ENCODE measurements at regions not wholly inside any gene's neighbourhood (a gene's known extent, or its start where the extent isn't known, plus 50 kb on each side); places are given as distances from the start of the nearest gene placed in this dataset.
"Not testable (repeated sequence)": the region's sequence is repeated elsewhere in the genome, so short reads cannot be mapped to it uniquely, and the experiment has no call there.

DNA sequence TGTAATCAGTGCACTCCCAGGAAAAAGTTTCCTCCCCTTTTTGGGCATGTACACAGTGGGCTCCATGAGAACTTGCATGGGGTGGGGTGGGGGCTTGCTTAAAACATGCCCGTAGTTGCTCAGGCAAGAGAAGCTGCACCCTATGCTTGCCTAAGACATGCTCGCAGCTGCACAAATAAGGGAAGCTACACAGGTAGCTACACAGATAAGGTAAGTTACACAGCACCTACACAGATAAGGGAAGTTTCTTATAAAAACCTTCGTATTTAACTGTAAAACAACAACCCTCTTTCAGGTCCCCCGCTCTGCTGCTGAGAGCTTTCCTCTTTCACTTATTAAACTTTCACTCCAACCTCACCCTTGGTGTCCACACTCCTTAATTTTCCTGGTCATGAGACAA, 105.4 kb downstream of the TRIM69 start:
- H3K36me3 ChIP-seq (ENCODE audit: control insufficient read depth, insufficient read depth, low read length); DNase-seq (ENCODE audit: extremely low read depth in 1 of 4, low spot score in 3 of 4); H3K4me2 ChIP-seq (ENCODE audit: insufficient read depth, low read length); H3K79me2 ChIP-seq (ENCODE audit: control insufficient read depth, insufficient read depth, low read length); H3K4me3 ChIP-seq; H2AFZ ChIP-seq (ENCODE audit: low read depth, low read length); H3K4me1 ChIP-seq (replicated peaks in 1 of 2; ENCODE audit: control insufficient read depth in 2 of 2, insufficient read depth in 2 of 2, low read length in 2 of 2); H4K20me1 ChIP-seq (replicated peaks; ENCODE audit: control insufficient read depth, insufficient read depth, low read length); CTCF ChIA-PET (ENCODE audit: low intra/inter-chr PET ratio); H3K27ac ChIP-seq (ENCODE audit: extremely low read depth, low read depth, low read length); ATAC-seq; POLR2A ChIA-PET; BruUV-seq (replicated peaks); FAIRE-seq; H3K9me1 ChIP-seq (ENCODE audit: control insufficient read depth, insufficient read depth, low read length); H3K9ac ChIP-seq (ENCODE audit: insufficient read depth in 1 of 2, low read depth in 2 of 2, low read length in 2 of 2); H3K9me3 ChIP-seq (replicated peaks; ENCODE audit: control insufficient read depth, insufficient read depth, low read depth, low read length); H3K27me3 ChIP-seq (ENCODE audit: control insufficient read depth in 2 of 2, insufficient read depth in 2 of 2, low read length in 2 of 2): not testable (repeated sequence)
- in situ Hi-C loops (cut with MboI): loop anchor here (10.0 kb wide), 1 partner anchor 203 kb away; no protein-coding TSS in a partner anchor
- WGBS (ENCODE audit: insufficient coverage, low coverage, missing lambda C conversion rate): 31% methylated on average over 4 of the region's 4 CpGs
- intact Hi-C loops (cut with micrococcal nuclease): loop anchor here (10.0 kb wide), 2 partner anchors 47 to 127 kb away; partner anchors contain the start of genes B2M and PATL2

- intact Hi-C loops (cut with micrococcal nuclease): loop anchor here (10.0 kb wide), 2 partner anchors 48 to 128 kb away; partner anchors contain the start of genes B2M and PATL2
- H3K9ac ChIP-seq (ENCODE audit: insufficient read depth in 1 of 2, low read depth in 2 of 2, low read length in 2 of 2); H4K20me1 ChIP-seq (replicated peaks; ENCODE audit: control insufficient read depth, insufficient read depth, low read length); BruUV-seq (replicated peaks); H3K9me1 ChIP-seq (ENCODE audit: control insufficient read depth, insufficient read depth, low read length); H3K36me3 ChIP-seq (ENCODE audit: control insufficient read depth, insufficient read depth, low read length); H3K27me3 ChIP-seq (ENCODE audit: control insufficient read depth in 2 of 2, insufficient read depth in 2 of 2, low read length in 2 of 2); H3K27ac ChIP-seq (ENCODE audit: extremely low read depth, low read depth, low read length); H3K4me1 ChIP-seq (replicated peaks in 1 of 2; ENCODE audit: control insufficient read depth in 2 of 2, insufficient read depth in 2 of 2, low read length in 2 of 2); DNase-seq (ENCODE audit: extremely low read depth in 1 of 4, low spot score in 3 of 4); POLR2A ChIA-PET; H2AFZ ChIP-seq (ENCODE audit: low read depth, low read length); H3K4me2 ChIP-seq (ENCODE audit: insufficient read depth, low read length); ATAC-seq; H3K79me2 ChIP-seq (ENCODE audit: control insufficient read depth, insufficient read depth, low read length); H3K4me3 ChIP-seq; H3K9me3 ChIP-seq (replicated peaks; ENCODE audit: control insufficient read depth, insufficient read depth, low read depth, low read length); FAIRE-seq: not testable (repeated sequence)
- in situ Hi-C loops (cut with MboI): loop anchor here (10.0 kb wide), 1 partner anchor 202 kb away; no protein-coding TSS in a partner anchor
- WGBS (ENCODE audit: insufficient coverage, low coverage, missing lambda C conversion rate): 34% methylated on average over 6 of the region's 6 CpGs
- CTCF ChIA-PET (ENCODE audit: low intra/inter-chr PET ratio): interaction anchor here (0.5 kb wide), 1 partner anchor 180 kb away, joined by 3 read pairs; the partner anchor contains the start of gene SORD
Measured at GRCh38 chr15:44842883-44843282, 106.6 kb downstream of the TRIM69 start.

DNA sequence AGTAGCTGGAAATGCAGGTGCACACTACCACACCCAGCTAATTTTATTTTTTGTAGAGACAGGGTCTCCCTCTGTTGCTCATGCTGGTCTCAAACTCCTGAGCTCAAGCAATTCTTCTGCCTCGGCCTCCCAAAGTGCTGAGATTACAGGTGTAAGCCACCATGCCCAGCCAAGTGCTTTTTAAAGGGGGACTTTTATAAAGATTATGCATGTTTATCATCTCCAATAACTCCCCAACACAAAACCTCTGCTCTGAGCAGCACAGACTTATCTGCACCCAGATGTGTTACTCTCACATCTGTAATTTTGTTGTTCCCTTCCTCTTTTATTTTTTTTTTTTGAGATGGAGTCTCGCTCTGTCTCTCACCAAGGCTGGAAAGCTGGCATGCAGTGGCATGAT, 108.6 kb downstream of the TRIM69 start:
- intact Hi-C loops (cut with micrococcal nuclease): loop anchor here (10.0 kb wide), 2 partner anchors 50 to 130 kb away; partner anchors contain the start of genes B2M and PATL2
- H3K4me2 ChIP-seq (ENCODE audit: insufficient read depth, low read length); FAIRE-seq; BruUV-seq (replicated peaks); H3K27ac ChIP-seq (ENCODE audit: extremely low read depth, low read depth, low read length); H3K4me1 ChIP-seq (replicated peaks in 1 of 2; ENCODE audit: control insufficient read depth in 2 of 2, insufficient read depth in 2 of 2, low read length in 2 of 2); CTCF ChIA-PET (ENCODE audit: low intra/inter-chr PET ratio); DNase-seq (ENCODE audit: extremely low read depth in 1 of 4, low spot score in 3 of 4); H3K9me3 ChIP-seq (replicated peaks; ENCODE audit: control insufficient read depth, insufficient read depth, low read depth, low read length); H3K9ac ChIP-seq (ENCODE audit: insufficient read depth in 1 of 2, low read depth in 2 of 2, low read length in 2 of 2); H3K36me3 ChIP-seq (ENCODE audit: control insufficient read depth, insufficient read depth, low read length); POLR2A ChIA-PET; ATAC-seq; H3K79me2 ChIP-seq (ENCODE audit: control insufficient read depth, insufficient read depth, low read length); H3K9me1 ChIP-seq (ENCODE audit: control insufficient read depth, insufficient read depth, low read length); H3K4me3 ChIP-seq; H3K27me3 ChIP-seq (ENCODE audit: control insufficient read depth in 2 of 2, insufficient read depth in 2 of 2, low read length in 2 of 2); H2AFZ ChIP-seq (ENCODE audit: low read depth, low read length); H4K20me1 ChIP-seq (replicated peaks; ENCODE audit: control insufficient read depth, insufficient read depth, low read length): not testable (repeated sequence)
- in situ Hi-C loops (cut with MboI): loop anchor here (10.0 kb wide), 1 partner anchor 200 kb away; no protein-coding TSS in a partner anchor
- WGBS (ENCODE audit: insufficient coverage, low coverage, missing lambda C conversion rate): 60% methylated on average over 1 of the region's 2 CpGs

All from K562 (cell line).